ENCODE measurements at regions not wholly inside any gene's neighbourhood (a gene's known extent, or its start where the extent isn't known, plus 50 kb on each side); places are given as distances from the start of the nearest gene placed in this dataset.

DNA sequence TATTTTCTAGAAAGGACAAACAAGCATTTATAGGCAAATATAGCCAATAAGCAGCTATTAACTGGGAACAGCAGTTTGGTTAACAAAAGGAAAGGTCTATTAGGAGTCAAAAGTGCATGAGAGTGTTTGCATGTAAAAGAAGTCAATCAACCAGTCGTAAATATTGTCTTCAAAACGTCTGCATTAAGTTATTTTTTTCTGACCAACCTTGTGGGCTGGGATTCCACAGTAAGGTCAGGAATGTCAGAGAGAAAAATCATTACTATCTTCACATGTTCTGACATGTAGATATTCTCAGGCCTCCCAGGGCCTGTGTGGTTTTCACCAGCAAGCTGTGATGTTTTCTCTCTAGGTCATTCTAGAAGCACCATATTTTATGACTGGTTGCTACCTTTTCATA is 922.5 kb downstream of the SUCLG1 start:
- H3K9me3 Mint-ChIP-seq = peaks cover 3 to 27% (median 13%) of the 10 kb centered on the region in 6 donors
- no peak for DNase-seq
- no peaks in the 10 kb centered on the region for H3K27me3 Mint-ChIP-seq (ENCODE audit: low read depth in 3 of 3)
- H3K4me3 Mint-ChIP-seq = no peak overlapping the region
- H3K36me3 Mint-ChIP-seq = peaks cover 0 to 5% (median 0%) of the 10 kb centered on the region in 3 donors
- H3K4me1 Mint-ChIP-seq = no peaks in the 10 kb centered on the region
- no peak overlapping the region for H3K27ac Mint-ChIP-seq

DNA sequence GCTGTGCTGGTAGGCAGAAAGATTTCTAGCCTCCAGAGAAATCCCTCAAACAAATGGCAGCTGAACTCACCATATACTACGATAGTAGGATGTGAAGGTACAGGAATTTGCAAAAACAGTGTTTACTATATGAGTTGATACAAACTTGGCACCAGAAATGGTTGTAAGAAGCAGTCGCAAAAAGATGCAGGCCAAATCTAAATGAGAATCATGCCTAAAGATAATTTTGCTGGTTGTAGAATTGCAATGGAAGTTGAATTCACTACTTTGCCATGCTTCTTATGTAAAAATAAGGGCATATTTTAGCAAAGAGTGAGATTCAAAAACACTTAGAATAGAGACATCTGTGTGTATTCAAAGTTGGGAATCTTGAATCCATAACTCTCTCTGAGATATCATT is 924.7 kb downstream of the SUCLG1 start:
- H3K4me3 Mint-ChIP-seq = no peak overlapping the region
- DNase-seq = no peak
- no peaks in the 10 kb centered on the region for H3K27me3 Mint-ChIP-seq (ENCODE audit: low read depth in 3 of 3)
- H3K9me3 Mint-ChIP-seq = peaks cover 0 to 35% (median 12%) of the 10 kb centered on the region in 6 donors
- no peaks in the 10 kb centered on the region for H3K4me1 Mint-ChIP-seq
- peaks cover 0 to 5% (median 0%) of the 10 kb centered on the region in 3 donors for H3K36me3 Mint-ChIP-seq
- H3K27ac Mint-ChIP-seq = no peak overlapping the region

DNA sequence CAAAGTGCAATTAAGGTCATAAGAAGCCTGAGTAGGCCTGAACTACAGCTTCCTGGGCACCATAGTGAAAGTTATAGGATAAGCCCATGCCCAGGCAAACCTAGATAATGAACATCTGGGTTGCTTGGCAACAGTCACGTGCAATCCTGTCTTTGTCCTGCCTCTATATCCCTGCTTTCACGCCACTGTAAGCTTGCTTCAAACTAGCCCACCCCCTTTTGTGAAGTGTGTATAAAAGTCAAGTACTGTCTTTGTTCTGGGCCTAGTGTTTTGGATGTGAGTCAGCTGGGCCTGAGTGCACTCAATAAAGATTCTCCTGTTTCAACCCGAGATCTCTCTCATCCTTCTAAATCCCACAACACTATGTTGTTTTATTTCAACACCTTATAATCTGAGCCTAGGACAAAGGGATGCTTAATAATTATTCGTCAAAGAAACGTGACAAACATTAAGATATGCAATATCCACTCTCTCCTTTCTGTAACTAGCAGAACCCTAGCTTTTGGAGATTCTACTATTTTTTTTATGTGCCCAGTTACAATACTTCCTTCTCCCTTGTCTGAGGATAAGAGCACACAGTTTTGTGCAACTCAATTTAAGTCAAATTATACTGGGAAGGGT is 927.8 kb downstream of the SUCLG1 start:
- Mint-ChIP-seq H3K36me3 (no peaks in the 10 kb centered on the region), H3K4me1 (no peaks in the 10 kb centered on the region), H3K27ac (no peak overlapping the region), H3K9me3 (peaks cover 5 to 33% (median 8%) of the 10 kb centered on the region in 6 donors), H3K27me3 (ENCODE audit: low read depth in 3 of 3) (no peaks in the 10 kb centered on the region), H3K4me3 (no peak overlapping the region)
- no peak for DNase-seq

DNA sequence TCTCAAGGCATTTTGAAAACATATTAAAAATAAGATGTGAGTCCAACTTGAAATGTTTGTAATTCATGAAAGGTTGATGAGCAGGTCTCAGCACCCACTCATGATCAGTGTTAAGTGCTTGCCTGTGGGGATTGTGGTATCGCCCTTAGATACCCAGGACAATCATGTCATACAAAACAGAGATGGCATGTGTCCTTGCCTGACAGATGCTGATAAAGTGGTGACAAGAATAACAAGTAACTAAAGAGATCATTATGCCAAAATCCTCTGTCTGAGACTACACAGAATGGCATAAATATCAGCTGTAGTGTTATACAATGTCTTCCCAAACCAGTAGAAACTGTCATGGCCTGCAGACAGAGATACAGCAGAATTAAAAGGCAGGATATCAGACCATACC is 930.3 kb downstream of the SUCLG1 start:
- no peaks in the 10 kb centered on the region for H3K27me3 Mint-ChIP-seq (ENCODE audit: low read depth in 3 of 3)
- H3K4me1 Mint-ChIP-seq = no peaks in the 10 kb centered on the region
- peaks cover 7 to 18% (median 9%) of the 10 kb centered on the region in 6 donors for H3K9me3 Mint-ChIP-seq
- H3K27ac Mint-ChIP-seq = no peak overlapping the region
- no peaks in the 10 kb centered on the region for H3K36me3 Mint-ChIP-seq
- DNase-seq = no peak
- no peak overlapping the region for H3K4me3 Mint-ChIP-seq

DNA sequence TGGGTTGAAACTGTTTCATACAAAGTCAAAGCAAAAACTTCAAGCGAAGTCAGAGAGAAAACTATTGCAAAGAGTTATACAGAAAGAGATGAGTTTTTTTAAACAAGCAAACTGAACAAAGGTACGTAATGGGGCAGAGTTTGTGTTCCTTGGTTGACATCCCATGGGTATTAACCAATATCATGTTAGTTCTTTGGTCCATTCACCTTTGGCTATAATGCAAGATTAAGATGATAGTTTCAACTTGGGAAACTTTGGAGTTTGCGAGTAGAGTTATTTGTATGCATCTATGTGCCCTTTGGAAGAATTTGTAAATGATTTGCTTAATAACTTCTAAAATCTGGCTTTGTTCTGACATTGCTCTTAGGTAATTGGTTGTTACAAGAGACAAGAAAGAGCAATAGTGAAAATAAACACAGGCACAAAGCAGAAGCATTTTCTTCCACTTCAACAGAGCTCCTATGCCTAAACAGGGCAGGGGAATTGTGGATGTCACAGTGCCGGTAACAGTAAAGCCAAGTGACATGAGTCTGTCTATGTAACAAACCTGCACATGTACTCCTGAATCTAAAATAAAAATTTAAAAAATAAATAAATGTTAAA is 936.1 kb downstream of the SUCLG1 start:
- Mint-ChIP-seq H3K36me3 (no peaks in the 10 kb centered on the region), H3K9me3 (peaks cover 9 to 22% (median 17%) of the 10 kb centered on the region in 6 donors), H3K27ac (no peak overlapping the region), H3K4me3 (no peak overlapping the region), H3K4me1 (no peaks in the 10 kb centered on the region), H3K27me3 (ENCODE audit: low read depth in 3 of 3) (no peaks in the 10 kb centered on the region)
- no peak for DNase-seq

DNA sequence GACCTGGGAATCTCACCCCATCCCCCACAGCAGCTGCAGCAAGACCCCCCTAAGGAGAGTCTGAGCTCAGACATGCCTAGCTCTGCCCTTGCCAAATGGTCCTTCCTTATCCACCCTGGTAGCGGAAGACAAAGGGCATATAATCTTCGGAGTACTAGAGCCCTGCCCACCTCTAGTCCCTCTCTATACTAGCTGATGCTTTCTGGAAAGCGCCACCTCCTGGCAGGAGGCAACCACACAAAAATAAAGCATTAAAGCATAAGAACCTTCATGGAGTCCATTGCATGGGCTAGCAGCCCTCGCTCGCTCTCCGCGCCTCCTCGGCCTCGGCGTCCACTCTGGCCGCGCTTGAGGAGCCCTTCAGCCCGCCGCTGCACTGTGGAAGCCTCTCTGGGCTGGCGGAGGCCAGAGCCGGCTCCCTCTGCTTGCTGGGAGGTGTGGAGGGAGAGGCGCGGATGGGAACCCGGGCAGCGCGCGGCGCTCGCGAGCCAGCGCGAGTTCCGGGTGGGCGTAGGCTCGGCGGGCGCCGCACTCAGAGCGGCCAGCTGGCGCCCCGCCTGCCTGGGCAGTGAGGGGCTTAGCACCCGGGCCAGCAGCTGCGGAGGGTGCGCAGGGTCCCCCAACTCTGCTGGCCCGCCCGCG is 941.2 kb downstream of the SUCLG1 start:
- Mint-ChIP-seq H3K27ac (no peak overlapping the region), H3K36me3 (no peaks in the 10 kb centered on the region), H3K4me3 (no peak overlapping the region), H3K9me3 (peaks cover 7 to 25% (median 21%) of the 10 kb centered on the region in 6 donors), H3K27me3 (ENCODE audit: low read depth in 3 of 3) (no peaks in the 10 kb centered on the region), H3K4me1 (no peaks in the 10 kb centered on the region)
- no peak for DNase-seq

DNA sequence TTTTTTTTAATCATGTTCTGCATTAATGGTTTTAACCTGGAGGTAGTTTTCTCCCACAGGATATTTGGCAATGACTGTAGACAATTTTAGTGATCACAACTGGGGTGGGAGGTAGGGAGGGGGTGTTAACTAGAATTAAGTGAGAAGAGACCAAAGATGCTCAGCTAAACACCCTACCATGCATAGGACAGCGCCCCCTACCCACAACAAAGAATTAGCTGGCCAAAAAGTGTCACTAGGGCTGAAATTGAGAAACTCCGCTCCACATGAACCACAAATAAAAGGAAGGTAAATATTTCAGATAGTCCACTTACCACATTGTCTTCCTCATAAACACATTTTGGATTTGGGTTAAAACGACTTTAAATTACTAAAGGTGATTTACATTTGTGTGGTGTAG is 942.6 kb downstream of the SUCLG1 start:
- Mint-ChIP-seq H3K4me1 (no peaks in the 10 kb centered on the region), H3K9me3 (peaks cover 9 to 29% (median 18%) of the 10 kb centered on the region in 6 donors), H3K27ac (no peak overlapping the region), H3K36me3 (no peaks in the 10 kb centered on the region), H3K27me3 (ENCODE audit: low read depth in 3 of 3) (no peaks in the 10 kb centered on the region), H3K4me3 (no peak overlapping the region)
- DNase-seq = no peak

DNA sequence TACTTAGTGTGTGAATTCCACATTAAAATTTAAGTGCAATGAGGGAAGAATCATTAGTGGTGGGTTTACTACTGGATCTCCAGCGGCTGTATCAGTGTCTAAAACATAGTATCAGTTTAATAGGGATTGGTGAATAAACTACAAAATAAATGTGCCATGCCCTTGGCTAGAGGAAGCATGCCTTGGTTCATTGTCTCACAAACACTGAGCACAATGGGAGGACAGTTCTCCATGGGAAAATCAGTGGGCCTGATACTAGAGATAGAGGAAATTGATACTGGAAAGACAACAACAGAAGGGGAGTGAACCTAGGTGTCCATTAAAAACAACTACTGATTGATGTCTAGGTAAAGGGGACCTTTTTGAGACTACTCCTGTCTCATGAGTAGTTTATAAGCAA is 971.6 kb downstream of the SUCLG1 start:
- H3K9me3 Mint-ChIP-seq = peaks cover 2 to 40% (median 13%) of the 10 kb centered on the region in 6 donors
- peaks cover 0 to 3% (median 0%) of the 10 kb centered on the region in 3 donors for H3K27me3 Mint-ChIP-seq (ENCODE audit: low read depth in 3 of 3)

DNA sequence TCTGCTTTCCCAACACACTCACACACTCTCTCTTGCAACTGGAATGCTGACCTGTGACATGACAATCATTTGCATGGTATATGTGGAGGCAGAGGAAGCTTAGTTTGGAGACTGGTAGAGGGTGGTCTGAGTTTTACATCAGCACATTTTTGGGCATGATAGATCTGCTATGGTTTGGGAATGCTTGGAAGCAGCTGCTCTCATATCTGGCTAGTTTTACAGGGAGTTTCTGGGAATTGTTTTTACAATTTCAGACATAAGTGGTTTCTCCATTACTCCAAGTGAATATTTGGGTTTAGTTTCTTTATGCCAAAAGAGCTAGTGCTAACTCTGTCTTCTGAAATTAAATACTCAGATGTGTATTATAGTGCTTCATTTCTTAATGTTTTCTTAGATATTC is 977.6 kb downstream of the SUCLG1 start:
- Mint-ChIP-seq H3K4me3 (no peak overlapping the region), H3K9me3 (peaks cover 2 to 38% (median 15%) of the 10 kb centered on the region in 6 donors), H3K4me1 (no peaks in the 10 kb centered on the region), H3K36me3 (no peaks in the 10 kb centered on the region), H3K27ac (no peak overlapping the region), H3K27me3 (ENCODE audit: low read depth in 3 of 3) (peaks cover 0 to 2% (median 0%) of the 10 kb centered on the region in 3 donors)
- DNase-seq = no peak

More for the DNA sequence above, 971.6 kb downstream of the SUCLG1 start:
- Mint-ChIP-seq H3K4me3 (no peak overlapping the region), H3K36me3 (peaks cover 0 to 5% (median 0%) of the 10 kb centered on the region in 3 donors), H3K4me1 (no peaks in the 10 kb centered on the region), H3K27ac (no peak overlapping the region)
- DNase-seq = no peak

DNA sequence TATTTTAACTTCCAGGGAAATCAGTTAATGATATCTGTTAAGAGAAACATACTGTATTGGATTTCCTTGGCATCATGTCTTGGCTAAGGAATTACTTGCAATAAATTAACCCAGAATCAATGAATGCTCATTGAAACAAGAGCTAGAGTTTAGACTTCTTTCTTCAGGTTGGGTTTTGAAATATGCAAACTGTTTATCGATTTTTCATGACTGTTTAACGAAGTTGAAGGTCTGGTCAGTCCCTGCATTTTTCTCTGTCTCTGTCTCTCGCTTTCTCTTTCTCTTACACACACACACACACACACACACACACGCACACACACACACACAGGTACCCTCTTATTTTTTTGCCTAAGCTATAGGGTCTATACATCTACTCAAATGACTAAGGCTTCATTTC is 981.0 kb downstream of the SUCLG1 start:
- Mint-ChIP-seq H3K4me1 (no peaks in the 10 kb centered on the region), H3K27ac (no peak overlapping the region), H3K4me3 (no peak overlapping the region), H3K9me3 (peaks cover 2 to 38% (median 16%) of the 10 kb centered on the region in 6 donors), H3K27me3 (ENCODE audit: low read depth in 3 of 3) (peaks cover 0 to 2% (median 0%) of the 10 kb centered on the region in 3 donors), H3K36me3 (no peaks in the 10 kb centered on the region)
- no peak for DNase-seq

DNA sequence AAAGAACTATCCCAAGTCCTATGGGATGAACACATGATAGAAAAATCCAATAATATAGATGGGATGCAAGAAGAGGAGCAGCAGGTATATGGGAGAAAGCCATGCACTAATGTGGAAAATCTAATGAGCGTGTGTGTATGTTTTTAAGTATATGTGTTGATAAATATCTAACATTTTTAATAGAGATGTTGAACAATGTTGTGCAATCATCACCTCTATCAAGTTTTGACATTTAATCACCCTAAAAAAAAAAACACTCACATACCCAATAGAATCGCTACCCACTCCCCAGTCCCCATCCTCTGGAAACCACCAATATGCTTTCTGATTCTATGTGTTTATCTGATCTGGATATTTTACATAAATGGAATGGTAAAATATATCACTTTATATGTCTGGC is 983.7 kb downstream of the SUCLG1 start:
- H3K27me3 Mint-ChIP-seq (ENCODE audit: low read depth in 3 of 3) = peaks cover 0 to 2% (median 0%) of the 10 kb centered on the region in 3 donors
- no peak overlapping the region for H3K4me3 Mint-ChIP-seq
- peaks cover 7 to 45% (median 19%) of the 10 kb centered on the region in 6 donors for H3K9me3 Mint-ChIP-seq
- no peak for DNase-seq
- H3K4me1 Mint-ChIP-seq = no peaks in the 10 kb centered on the region
- no peak overlapping the region for H3K27ac Mint-ChIP-seq
- H3K36me3 Mint-ChIP-seq = peaks cover 0 to 4% (median 0%) of the 10 kb centered on the region in 3 donors

DNA sequence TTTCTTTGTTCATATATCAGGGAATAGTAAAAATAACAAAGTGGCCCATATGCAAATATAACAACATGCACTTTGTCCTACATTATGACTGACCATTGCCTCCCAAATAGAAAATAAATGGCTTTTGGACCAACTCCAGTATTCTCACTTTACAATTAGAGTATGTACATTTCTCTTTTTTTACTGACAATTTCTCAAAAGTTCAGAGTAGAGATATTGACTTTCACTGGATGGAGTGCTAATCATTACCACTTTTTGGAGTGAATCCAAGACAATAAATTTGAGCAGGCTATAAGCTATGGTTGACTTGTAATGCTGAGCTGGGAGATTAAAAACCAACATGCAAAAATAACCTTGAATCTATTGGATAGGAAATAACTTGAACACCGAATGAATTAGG is 987.4 kb downstream of the SUCLG1 start:
- peaks cover 0 to 4% (median 0%) of the 10 kb centered on the region in 3 donors for H3K36me3 Mint-ChIP-seq
- no peak for DNase-seq
- no peaks in the 10 kb centered on the region for H3K27me3 Mint-ChIP-seq (ENCODE audit: low read depth in 3 of 3)
- H3K27ac Mint-ChIP-seq = no peak overlapping the region
- H3K4me1 Mint-ChIP-seq = no peaks in the 10 kb centered on the region
- no peak overlapping the region for H3K4me3 Mint-ChIP-seq
- peaks cover 7 to 41% (median 21%) of the 10 kb centered on the region in 6 donors for H3K9me3 Mint-ChIP-seq

DNA sequence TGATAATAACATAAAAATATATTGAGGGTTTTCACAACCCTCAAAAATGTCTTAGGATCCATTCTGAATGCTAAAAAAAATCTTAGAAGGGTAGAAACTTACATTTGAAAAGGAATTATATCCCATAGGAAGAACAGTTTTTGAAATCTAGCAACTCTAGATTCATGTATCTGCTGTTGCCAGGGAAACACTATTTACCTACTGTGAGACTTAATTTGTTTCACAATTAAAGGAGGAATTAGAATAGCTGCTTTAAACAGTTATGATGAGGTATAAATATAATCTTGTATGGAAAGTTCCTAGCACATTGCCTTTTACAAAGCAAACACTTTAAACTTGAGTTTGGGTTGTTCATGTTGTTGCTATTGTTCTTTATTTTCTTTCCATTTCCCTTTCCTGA is 988.2 kb downstream of the SUCLG1 start:
- Mint-ChIP-seq H3K9me3 (peaks cover 7 to 38% (median 19%) of the 10 kb centered on the region in 6 donors), H3K4me3 (no peak overlapping the region), H3K27me3 (ENCODE audit: low read depth in 3 of 3) (no peaks in the 10 kb centered on the region), H3K36me3 (peaks cover 0 to 4% (median 0%) of the 10 kb centered on the region in 3 donors), H3K27ac (no peak overlapping the region), H3K4me1 (no peaks in the 10 kb centered on the region)
- DNase-seq = no peak

DNA sequence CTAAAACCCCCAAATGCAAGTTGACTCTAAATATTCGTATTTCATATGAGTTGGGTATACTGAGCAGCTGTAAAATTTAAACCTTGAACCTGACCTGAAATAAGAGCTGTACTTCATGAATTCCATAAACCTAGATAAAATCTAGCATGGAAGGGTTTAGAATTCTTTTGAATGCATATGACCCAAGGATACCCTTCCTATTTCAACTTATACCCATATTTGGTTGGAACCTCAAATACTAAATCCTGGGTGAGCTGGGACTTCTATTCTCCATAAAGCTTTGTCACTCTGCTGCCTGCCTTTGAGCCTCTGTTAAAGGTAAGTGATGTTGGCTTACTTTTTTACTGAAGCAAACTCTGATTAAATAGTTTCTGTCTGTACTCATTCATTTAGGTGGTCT is 994.6 kb downstream of the SUCLG1 start:
- H3K27ac Mint-ChIP-seq = no peak overlapping the region
- H3K4me3 Mint-ChIP-seq = no peak overlapping the region
- no peak for DNase-seq
- no peaks in the 10 kb centered on the region for H3K27me3 Mint-ChIP-seq (ENCODE audit: low read depth in 3 of 3)
- peaks cover 4 to 40% (median 15%) of the 10 kb centered on the region in 6 donors for H3K9me3 Mint-ChIP-seq
- H3K36me3 Mint-ChIP-seq = no peaks in the 10 kb centered on the region
- no peaks in the 10 kb centered on the region for H3K4me1 Mint-ChIP-seq
